ENCODE measurements at regions not wholly inside any gene's neighbourhood (a gene's known extent, or its start where the extent isn't known, plus 50 kb on each side); places are given as distances from the start of the nearest gene placed in this dataset.

- H3K36me3 Mint-ChIP-seq (ENCODE audit: low read depth), result peaks cover 4% of the 10 kb centered on the region
- no peak for TF ChIP-seq CTCF (IDR thresholded peaks at IDR 0.05; ENCODE audit: unreplicated experiment in 3 of 3)
- H3K27ac Mint-ChIP-seq, result no peak overlapping the region
- H3K27me3 Mint-ChIP-seq (ENCODE audit: low read depth), result peaks cover 5% of the 10 kb centered on the region
- no peak overlapping the region for H3K4me3 Mint-ChIP-seq
- no peaks in the 10 kb centered on the region for H3K4me1 Mint-ChIP-seq
- H3K9me3 Mint-ChIP-seq, result peaks cover 13% of the 10 kb centered on the region
Observed at GRCh38 chr4:178320003-178320402, 877.8 kb upstream of the AGA start.

GRCh38 chr4:178322524-178323183, 880.4 kb upstream of the AGA start:
- peaks cover 4% of the 10 kb centered on the region for H3K36me3 Mint-ChIP-seq (ENCODE audit: low read depth)
- H3K27me3 Mint-ChIP-seq (ENCODE audit: low read depth), result peaks cover 5% of the 10 kb centered on the region
- H3K4me3 Mint-ChIP-seq, result no peak overlapping the region
- no peak overlapping the region for H3K27ac Mint-ChIP-seq
- peaks cover 11% of the 10 kb centered on the region for H3K9me3 Mint-ChIP-seq
- no peaks in the 10 kb centered on the region for H3K4me1 Mint-ChIP-seq
- TF ChIP-seq CTCF (IDR thresholded peaks at IDR 0.05; ENCODE audit: unreplicated experiment in 3 of 3), result no peak

GRCh38 chr4:178329226-178329872, 887.1 kb upstream of the AGA start:
- no peak overlapping the region for H3K27ac Mint-ChIP-seq
- H3K4me3 Mint-ChIP-seq, result no peak overlapping the region
- H3K36me3 Mint-ChIP-seq (ENCODE audit: low read depth), result no peaks in the 10 kb centered on the region
- TF ChIP-seq CTCF (IDR thresholded peaks at IDR 0.05; ENCODE audit: unreplicated experiment in 3 of 3), result no peak
- H3K4me1 Mint-ChIP-seq, result no peaks in the 10 kb centered on the region
- H3K9me3 Mint-ChIP-seq, result no peaks in the 10 kb centered on the region
- H3K27me3 Mint-ChIP-seq (ENCODE audit: low read depth), result no peaks in the 10 kb centered on the region

- Mint-ChIP-seq H3K4me1 (no peaks in the 10 kb centered on the region), H3K9me3 (no peaks in the 10 kb centered on the region), H3K4me3 (no peak overlapping the region), H3K36me3 (ENCODE audit: low read depth) (no peaks in the 10 kb centered on the region), H3K27me3 (ENCODE audit: low read depth) (no peaks in the 10 kb centered on the region), H3K27ac (no peak overlapping the region)
- no peak for TF ChIP-seq CTCF (IDR thresholded peaks at IDR 0.05; ENCODE audit: unreplicated experiment in 3 of 3)
Observed at GRCh38 chr4:178333355-178333754, 891.1 kb upstream of the AGA start.

GRCh38 chr4:178339769-178340168, 897.5 kb upstream of the AGA start:
- no peak overlapping the region for H3K27ac Mint-ChIP-seq
- no peaks in the 10 kb centered on the region for H3K9me3 Mint-ChIP-seq
- no peak for TF ChIP-seq CTCF (IDR thresholded peaks at IDR 0.05; ENCODE audit: unreplicated experiment in 3 of 3)
- H3K36me3 Mint-ChIP-seq (ENCODE audit: low read depth), result no peaks in the 10 kb centered on the region
- no peaks in the 10 kb centered on the region for H3K27me3 Mint-ChIP-seq (ENCODE audit: low read depth)
- no peak overlapping the region for H3K4me3 Mint-ChIP-seq
- no peaks in the 10 kb centered on the region for H3K4me1 Mint-ChIP-seq

- Mint-ChIP-seq H3K27ac (no peak overlapping the region), H3K27me3 (ENCODE audit: low read depth) (no peaks in the 10 kb centered on the region), H3K4me3 (no peak overlapping the region), H3K36me3 (ENCODE audit: low read depth) (no peaks in the 10 kb centered on the region), H3K9me3 (no peaks in the 10 kb centered on the region), H3K4me1 (no peaks in the 10 kb centered on the region)
- TF ChIP-seq CTCF (IDR thresholded peaks at IDR 0.05; ENCODE audit: unreplicated experiment in 3 of 3), result no peak
Observed at GRCh38 chr4:178340468-178340867, 898.2 kb upstream of the AGA start.
